ENCODE measurements at regions not wholly inside any gene's neighbourhood (a gene's known extent, or its start where the extent isn't known, plus 50 kb on each side); places are given as distances from the start of the nearest gene placed in this dataset.

DNA sequence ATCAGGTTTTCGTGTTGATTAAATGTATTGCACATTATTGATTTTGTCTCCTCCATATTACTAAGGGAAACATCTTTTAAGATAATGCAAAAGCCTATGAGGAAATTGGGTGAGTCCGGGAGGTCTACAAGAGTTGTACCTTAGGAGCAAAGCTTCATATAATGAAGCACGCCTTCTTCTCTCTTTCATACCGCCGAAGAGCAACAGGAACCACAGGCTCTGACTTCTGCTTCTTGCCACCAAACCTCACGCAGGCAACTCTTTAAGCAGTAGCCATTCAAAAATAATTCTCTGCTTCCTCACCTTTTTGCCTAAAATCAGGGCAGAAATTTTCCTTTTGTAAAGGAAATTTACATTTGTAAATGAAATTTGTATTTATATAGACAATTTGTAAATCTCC is 139.6 kb downstream of the SPRY1 start:
- TF ChIP-seq ELF1 (IDR thresholded peaks at IDR 0.05) (no peak), EZH2phosphoT487 (IDR thresholded peaks at IDR 0.05; ENCODE audit: borderline replicate concordance, low read depth) (no peak), JUND (IDR thresholded peaks at IDR 0.05) (no peak), GABPA (IDR thresholded peaks at IDR 0.05; ENCODE audit: low read depth) (no peak), TAF1 (IDR thresholded peaks at IDR 0.05; ENCODE audit: borderline replicate concordance, low read depth, low read length) (no peak), CHD2 (IDR thresholded peaks at IDR 0.05; ENCODE audit: low read length, partially characterized antibody) (no peak), NFIC (IDR thresholded peaks at IDR 0.05; ENCODE audit: borderline replicate concordance) (no peak), RFX5 (IDR thresholded peaks at IDR 0.05; ENCODE audit: low read length) (no peak), YY1 (IDR thresholded peaks at IDR 0.05; ENCODE audit: low read depth) (no peak), FOSL2 (IDR thresholded peaks at IDR 0.05; ENCODE audit: borderline replicate concordance, low read depth) (no peak), NRF1 (IDR thresholded peaks at IDR 0.05; ENCODE audit: low read depth, low read length) (no peak), FOXM1 (IDR thresholded peaks at IDR 0.05; ENCODE audit: low read depth) (no peak)
- TF ChIP-seq, protein P1, sequence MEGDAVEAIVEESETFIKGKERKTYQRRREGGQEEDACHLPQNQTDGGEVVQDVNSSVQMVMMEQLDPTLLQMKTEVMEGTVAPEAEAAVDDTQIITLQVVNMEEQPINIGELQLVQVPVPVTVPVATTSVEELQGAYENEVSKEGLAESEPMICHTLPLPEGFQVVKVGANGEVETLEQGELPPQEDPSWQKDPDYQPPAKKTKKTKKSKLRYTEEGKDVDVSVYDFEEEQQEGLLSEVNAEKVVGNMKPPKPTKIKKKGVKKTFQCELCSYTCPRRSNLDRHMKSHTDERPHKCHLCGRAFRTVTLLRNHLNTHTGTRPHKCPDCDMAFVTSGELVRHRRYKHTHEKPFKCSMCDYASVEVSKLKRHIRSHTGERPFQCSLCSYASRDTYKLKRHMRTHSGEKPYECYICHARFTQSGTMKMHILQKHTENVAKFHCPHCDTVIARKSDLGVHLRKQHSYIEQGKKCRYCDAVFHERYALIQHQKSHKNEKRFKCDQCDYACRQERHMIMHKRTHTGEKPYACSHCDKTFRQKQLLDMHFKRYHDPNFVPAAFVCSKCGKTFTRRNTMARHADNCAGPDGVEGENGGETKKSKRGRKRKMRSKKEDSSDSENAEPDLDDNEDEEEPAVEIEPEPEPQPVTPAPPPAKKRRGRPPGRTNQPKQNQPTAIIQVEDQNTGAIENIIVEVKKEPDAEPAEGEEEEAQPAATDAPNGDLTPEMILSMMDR (IDR thresholded peaks at IDR 0.05), result no peak
- TF ChIP-seq, protein P2, sequence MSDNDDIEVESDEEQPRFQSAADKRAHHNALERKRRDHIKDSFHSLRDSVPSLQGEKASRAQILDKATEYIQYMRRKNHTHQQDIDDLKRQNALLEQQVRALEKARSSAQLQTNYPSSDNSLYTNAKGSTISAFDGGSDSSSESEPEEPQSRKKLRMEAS (IDR thresholded peaks at IDR 0.05; ENCODE audit: low read depth), result no peak

Data from SK-N-SH (cell line).